ENCODE measurements at regions not wholly inside any gene's neighbourhood (a gene's known extent, or its start where the extent isn't known, plus 50 kb on each side); places are given as distances from the start of the nearest gene placed in this dataset.

DNA sequence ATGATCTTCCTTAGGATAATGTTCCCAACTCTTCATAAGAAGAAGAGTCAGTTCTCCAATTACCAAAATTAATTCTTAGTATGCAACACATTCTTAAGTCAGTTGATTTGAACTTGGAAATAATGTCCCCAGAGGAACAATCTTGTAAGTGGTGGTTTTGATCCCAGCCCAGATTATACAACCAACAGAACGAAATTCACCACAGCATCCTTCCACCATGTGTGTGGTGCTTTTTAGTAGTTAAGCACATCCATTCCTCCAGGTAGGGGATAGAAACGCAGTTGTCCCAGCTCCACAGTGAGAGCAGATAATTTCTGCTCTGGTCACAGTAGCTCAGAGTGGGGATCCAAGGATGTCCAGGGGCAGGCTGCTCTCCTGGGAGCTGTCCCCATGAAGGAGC, 161.7 kb upstream of the SLC39A10 start:
- DNase-seq: no peak

DNA sequence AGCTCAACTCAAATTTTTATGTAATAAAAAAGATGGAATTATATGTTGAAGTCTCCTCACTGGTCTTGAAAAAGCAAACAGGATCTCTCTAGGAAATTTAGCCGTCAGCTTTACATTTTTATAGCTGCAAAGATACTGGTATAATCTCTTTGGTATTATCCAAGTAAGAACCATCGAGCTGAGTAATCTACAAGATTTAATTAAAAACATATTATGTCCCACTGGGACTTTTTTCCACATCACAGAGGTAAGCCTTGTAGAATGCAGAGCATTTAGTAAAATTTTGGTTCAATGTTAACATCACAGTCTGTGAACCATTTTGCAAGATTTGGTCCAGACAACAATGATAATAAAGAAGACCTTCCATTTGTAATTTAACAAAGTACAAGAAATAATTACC, 162.6 kb upstream of the SLC39A10 start:
- no peak for DNase-seq

DNA sequence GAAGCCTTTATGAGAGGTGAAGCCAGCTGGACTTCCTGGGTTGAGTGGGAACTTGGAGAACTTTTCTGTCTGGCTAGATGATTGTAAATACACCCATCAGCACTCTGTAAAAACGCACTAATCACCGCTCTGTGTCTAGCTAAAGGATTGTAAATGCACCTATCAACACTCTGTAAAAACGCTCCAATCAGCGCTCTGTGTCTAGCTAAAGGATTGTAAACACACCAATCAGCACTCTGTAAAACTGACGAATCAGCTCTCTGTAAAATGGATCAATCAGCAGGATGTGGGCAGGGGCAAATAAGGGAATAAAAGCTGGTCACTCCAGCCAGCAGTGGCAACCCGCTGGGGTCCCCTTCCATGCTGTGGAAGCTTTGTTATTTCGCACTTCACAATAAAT, 163.6 kb upstream of the SLC39A10 start:
- no peak for DNase-seq

DNA sequence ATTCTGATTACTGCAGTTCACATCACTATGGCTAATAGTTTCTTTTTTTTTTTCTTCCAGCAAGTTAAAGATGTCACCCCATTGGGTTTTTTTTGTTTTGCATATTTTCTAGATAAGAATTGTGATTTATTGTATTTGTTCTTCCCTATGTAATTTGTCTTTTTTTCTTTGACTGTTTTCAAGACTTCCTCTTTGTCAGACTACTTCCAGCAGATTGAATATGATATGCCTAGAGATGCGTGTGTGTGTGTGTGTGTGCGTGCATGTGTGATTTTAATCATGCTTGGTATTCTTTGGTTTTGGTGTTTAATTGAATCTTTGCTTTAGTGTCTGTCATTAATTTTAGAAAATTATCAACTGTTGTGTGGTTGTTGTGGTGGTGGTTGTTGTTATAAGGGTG, 166.7 kb upstream of the SLC39A10 start:
- no peak for DNase-seq

DNA sequence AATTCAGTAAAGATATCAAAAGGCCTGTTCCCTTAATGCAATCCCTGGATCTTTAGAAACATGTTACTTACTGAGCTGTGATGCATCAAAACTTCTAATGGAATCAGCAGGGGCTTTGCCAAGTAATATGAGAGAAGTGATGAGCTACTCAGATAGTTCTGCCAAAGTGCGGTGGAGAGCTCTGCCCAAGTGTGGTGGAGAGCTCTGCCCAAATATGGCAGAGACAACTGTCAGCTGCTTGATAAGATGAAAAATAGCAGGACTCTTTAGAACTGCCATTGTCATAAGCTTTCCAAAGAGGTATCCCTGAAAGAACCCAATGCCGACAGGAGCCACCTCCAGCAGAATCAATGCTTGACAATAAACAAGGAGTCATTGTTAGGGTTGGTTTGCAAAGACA, 167.9 kb upstream of the SLC39A10 start:
- no peak for DNase-seq

DNA sequence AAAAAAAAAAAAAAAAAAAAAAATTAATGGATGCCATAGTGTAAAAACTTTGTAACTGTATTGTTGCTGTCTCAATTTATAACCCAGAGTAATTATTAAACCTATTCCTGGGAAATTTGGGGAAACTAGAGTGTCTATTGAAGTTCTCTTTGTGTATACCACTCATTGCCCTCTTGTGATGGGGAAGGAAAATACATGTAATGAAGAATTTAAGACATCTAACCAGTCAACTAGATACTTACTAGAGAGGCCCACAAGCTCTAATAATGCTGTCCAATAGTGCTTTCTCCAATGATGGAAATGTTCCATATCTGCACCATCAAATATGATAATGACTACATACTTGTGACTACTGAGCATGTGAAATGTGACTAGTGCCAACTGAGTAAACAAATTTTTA, 168.5 kb upstream of the SLC39A10 start:
- DNase-seq: no peak

DNA sequence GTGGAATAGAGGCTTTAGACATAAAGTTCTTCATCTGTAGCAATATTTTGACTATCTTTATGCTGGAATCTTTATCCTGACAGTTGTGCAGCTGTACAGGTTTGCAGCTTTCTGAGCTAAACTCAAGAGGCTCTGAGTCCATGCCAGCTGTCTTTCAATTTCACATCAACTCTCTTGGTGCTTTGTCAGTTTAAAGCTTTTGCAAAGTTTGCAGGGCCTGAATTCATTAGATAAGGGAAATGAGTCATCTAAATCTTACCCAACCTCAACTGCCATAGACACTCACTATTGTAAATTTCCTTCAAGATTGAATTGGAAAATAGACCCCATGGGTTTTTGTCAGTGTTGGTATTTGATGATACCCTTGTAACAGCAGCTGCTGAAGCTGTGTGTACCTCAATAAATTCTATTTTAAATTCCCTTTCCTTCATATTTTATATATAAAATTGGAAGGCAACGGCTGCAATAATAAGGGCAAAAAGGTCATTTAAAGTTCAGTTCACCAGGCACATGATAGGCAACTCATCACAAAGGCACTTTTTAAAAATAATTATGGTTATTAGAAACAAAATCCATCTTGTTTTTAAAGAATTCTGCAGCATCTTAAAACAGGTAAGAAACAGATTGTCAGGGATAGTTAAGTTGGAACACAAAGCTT, 169.9 kb upstream of the SLC39A10 start:
- no peak for DNase-seq

DNA sequence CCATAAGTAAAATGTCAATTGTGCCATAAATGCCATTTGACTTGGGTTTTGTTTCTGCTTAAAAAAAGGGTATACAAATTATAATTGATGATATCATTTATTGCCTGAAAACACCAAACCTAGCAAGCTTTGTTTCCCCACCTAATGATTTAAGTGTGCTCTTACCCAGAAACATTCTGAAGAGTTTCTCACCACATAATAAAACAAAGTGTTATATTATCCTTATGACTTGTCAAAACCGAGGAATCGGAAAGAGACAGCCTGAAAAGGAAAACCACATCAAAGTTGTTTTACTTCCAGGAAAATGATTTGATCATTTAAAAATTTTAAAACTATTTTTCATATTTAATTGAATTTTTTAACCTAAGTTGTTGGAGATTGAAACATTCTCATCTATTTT, 170.5 kb upstream of the SLC39A10 start:
- no peak for DNase-seq

DNA sequence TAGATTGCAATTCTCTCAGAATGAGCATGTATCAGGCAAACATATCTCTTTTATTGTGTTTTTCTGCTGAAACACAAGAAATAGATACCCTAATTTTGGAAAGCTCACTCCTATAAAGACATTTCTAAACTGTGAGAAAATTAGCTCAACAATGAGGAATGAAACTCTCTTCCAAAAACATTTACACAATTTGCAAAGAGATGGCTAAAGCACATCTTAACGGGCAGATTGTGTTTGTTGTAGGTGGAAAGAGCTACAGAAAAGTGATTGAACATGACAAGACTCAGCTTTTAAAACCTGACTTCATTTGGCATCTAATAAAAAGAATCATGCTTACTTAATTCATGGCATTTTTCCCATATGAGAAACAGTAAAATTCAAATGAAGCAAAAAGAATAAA, 175.0 kb upstream of the SLC39A10 start:
- no peak for DNase-seq

DNA sequence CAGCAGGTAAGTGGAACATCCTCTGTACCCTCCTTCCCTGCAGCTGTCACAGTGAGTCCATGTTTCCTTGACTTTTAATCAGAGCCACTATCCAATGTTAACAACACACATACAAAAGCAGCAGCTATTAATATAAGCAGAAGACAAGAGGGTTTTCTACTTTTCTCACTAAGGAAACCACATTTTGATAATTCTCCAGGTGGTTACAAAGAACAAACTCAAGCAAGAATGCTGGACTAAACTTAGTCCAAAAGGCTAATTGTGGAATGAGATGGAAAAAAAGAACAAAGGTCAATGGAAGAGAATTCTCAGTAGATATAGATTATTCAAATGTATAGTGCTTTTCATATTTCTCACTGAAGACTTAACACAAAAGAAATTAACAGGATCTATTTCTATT, 176.9 kb upstream of the SLC39A10 start:
- DNase-seq: no peak

DNA sequence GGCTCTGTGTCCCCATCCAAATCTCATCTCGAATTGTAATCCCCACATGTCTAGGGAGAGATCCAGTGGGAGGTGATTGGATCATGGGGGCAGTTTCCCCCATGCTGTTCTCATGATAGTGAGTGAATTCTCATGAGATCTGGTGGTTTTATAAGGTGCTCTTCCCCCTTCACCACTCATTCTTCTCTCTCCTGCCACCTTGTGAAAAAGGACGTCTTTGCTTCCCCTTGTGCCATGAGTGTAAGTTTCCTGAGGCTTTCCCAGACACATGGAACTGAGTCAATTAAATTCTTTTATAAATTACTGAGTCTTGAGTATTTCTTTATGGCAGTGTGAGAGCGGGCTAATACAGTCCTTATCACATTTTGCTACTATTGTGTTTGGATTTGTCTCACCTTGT, 177.6 kb upstream of the SLC39A10 start:
- no peak for DNase-seq

DNA sequence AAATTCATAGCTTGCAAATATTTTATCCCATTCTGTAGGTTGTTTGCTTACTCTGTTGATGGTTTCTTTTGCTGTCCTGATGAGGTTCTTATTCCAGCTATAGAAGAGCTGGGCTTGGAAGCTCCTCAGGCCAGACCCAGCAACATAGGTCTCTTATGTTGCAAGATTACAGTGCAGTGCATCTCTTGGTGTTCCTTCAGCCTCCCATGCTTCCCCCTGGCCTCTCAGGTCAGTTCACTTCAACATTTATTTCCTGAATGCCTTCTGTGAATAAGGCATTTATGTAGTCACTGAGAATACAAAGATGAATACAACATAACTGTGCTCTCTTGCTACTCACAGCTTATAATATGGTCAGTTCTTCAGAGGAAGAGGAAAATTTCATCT, 179.0 kb upstream of the SLC39A10 start:
- no peak for DNase-seq

DNA sequence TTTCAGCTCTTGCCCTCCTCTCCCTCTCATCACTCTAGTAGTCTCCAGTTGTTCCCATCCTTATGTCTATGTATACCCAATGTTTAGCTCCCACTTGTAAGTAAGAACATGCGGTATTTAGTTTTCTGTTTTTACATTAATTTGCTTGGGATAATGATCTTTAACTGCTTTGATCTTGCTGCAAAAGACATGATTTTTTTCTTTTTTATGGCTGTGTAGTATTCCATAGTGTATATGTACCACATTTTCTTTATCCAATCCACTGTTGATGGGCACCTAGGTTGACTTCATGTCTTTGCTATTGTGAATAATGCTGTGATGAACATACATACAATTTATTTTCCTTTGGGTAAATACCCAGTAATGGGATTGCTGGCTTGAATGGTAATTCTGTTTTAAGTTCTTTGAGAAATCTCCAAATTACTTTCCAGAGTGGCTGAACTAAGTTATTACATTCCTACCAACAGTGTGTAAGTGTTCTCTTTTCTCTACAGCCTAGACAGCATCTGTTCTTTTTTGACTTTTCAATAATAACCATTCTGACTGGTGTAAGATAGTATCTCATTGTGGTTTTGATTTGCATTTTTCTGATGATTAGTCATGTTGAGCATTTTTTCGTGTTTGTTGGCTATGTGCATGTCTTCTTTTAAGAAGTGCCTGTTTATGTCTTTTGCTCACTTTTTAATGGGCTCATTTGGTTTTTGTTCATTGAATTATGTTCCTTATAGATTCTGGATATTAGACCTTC, 179.6 kb upstream of the SLC39A10 start:
- no peak for DNase-seq

DNA sequence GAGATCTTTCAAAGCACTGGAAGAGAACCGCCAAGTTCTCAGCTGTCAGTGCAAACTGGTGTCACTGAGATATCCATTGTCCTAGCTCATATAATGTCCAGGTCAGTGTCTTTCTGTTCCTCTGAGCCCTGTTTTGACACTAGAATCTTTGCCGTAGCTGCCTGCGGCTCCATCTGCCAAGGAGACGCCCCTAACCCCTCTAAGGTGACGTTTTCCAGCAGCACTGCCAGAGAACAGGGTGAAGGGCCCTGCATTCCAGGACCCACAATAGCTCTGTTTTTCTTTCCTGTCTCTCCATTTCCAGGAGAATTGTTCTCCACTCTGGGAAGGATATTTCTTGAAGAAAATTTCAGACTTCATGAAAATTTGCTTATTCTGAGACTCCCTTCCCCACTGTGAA, 181.7 kb upstream of the SLC39A10 start:
- no peak for DNase-seq

DNA sequence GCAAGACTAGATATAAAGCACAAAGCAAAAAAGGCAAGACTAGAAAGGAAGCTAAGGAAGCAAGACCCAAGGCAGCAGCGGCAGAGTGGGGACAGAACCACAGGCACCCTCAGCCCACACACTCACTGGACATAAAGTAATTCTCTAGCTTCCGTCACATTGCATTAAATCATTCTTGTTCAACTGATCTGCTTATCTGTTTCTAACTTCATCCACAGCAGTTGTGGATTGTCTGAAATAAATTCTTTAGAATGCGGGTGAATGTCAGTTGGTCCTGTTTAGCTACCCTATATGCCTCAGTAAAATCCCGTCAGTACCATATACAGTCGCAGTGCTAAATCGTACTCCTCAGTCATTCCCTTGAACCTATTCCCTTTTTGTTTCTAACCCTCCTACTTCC, 183.2 kb upstream of the SLC39A10 start:
- no peak for DNase-seq

DNA sequence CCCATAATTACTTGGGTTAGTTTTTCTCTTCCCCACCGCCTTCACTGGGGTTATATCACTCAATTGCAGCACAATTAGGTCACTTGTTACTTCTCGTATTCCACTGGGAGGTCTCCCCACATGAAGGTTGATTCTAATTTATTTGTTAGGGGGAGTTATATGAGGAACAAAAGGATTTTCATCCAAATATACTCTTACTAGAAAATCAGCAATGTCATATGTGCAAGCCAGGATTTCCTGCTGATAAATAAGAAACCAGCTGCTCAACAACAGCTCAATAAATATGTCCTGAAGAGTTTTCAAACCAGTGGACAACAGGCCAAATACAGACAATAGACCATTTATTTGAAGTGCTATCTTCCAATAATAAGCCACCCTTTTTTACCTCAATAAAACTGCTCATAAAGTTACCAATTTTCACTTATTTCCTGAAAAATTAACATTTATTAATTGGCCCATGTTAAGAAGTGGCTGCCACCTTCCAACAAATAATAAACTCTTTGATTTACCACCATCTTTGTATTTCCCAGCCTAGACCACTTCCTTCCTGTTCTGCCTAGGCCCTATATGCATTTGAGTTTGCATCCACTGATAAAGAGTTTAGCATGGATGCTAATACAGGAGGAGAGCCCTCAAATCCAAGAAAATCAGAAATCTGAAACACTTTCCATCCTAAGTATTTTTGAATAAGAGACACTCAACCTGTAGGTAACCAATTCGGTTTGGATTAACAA, 184.4 kb upstream of the SLC39A10 start:
- DNase-seq: no peak

DNA sequence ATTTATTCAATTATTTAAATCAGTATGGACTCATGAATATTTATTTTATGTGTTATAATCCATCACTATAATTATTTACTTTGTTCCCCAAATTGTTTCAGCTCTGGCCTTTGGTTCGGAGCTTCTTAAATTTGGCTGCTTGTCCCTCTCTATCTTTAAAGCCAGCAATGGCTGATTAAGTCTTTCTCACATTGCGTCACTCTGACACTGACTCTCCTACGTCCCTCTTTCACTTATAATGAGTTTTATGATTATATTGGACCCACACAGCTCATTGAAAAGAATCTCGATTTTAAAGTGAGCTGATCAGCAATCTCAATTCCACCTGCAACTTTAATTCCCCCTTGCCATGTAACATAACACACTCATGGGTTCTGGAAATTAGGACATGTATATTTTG, 185.2 kb upstream of the SLC39A10 start:
- no peak for DNase-seq

DNA sequence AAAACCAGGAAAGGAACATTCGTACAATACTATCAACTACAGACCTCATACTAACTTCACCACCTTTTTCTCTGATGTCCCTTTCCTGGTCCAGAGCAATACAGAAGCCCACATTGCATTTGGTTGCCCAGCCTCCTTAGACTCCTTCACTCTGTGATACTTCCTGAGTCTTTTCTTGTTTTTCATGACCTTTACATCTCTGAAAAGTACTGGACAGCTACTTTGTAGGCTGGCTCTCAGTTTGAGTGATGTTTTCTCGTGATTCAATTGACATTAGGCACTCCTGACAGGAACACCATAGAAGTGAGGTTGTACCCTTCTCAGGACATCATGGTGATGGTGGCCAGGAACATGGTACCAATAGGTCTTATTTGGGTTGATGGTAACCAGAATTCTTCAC, 185.9 kb upstream of the SLC39A10 start:
- DNase-seq: no peak

DNA sequence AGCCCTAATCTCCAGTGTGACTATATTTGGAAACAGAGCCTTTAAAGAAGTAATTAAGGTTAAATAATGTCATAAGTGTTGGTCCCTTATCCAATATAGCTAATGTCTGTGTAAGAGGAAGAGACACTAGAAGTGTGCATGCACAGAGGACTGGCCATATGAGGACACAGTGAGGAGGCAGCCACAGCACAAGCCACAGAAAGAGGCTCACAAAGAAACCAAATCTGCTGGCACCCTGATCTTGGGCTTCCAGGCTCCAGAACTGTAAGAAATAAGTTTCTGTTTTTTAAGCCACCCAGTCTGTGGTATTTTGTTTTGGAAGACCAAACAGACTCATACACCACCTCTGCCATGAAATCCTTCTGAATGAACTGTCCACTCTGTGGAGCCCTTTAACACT, 186.4 kb upstream of the SLC39A10 start:
- DNase-seq: no peak

DNA sequence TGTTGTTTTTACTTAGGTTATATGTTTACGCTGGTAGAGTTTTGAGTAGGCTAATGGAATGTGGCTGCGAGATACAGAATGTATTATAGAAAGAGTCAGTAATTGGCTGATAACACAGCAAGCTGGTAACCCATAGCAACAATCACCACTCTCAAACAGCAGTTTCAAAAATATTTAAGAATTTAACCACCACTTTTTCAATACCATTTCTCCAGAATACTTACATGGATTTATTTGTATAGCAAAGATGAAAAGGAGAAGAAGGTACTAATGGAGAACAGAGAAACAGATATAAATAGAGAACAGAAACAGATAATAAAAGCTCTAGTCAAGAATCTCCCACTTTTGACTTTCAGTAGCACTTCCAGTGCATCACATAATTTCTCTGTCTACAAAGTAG, 188.3 kb upstream of the SLC39A10 start:
- DNase-seq: no peak

DNA sequence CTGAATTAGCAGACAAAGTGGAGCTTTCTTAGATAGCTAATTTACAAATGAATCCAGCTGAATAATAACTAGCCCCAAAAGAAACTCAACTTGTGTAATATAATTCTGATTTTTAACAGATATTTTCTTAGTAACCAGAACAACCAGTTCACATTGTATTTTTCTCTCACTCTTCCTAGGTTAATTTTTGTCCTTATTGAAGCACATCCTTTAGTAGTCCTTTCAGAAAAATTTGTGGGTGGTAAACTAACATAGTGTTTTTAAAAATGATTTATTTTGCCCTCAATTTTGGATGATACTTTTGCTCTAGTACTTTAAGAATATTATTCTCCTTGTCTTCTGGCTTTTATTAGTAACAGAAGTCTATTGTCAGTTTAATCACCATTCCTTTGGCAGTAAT, 190.6 kb upstream of the SLC39A10 start:
- no peak for DNase-seq

DNA sequence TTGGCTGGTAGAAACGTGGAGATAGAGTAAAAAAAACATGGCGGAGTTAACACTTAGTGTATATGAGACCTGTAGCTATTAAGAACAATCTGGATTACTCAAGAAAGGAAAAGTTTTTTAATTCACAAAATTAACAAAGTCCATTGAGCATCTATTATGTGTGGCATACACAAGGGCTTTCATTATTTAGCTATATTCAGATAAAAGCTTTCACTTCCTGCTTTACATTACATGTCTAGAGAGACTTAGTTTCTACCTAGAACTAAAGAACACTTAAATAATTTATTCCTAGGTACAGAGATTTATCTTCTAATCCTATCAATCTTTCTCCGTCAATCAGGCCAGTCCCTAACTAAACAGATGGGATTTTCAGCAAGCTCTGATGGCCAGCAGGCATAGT, 196.0 kb upstream of the SLC39A10 start:
- no peak for DNase-seq

DNA sequence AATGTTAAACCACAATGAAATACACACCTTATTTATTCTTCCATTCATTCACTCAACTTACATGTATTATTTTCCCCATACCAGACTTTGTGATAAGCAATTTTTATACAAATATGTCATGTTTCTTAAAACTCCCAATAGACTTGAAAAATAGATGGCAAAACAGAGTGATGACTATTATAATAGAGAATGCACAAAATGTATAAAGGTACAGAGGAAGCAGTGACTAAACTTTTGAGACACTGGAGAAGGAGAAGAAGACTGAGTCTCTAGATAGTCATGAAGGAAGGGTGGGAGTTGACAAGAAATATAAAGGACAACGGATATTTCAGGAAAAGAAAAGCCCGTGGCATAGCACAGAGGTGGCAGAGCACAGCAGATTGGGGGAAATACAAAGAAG, 198.1 kb upstream of the SLC39A10 start:
- no peak for DNase-seq

DNA sequence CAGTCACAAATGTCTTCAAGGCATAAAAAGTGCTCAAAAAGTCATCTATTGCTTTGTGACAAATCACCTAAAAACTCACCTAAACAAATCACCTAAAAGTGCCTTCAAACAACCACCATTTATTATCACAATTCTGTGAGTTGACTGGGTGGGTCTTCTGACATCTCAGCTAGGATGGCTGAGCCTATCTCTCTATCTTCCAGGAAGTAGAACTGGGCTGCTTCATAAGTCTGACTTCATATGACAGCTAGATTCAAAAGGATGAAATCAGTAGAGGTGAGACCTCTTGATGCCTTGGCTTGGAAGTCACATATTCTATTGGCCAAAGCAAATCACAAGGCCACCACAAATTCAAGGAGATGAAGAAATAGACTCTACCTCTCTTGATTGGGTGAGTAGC, 199.2 kb upstream of the SLC39A10 start:
- no peak for DNase-seq
